BE2C (cell line): ENCODE measurements at regions not wholly inside any gene's neighbourhood (a gene's known extent, or its start where the extent isn't known, plus 50 kb on each side); places are given as distances from the start of the nearest gene placed in this dataset.

Experiments
- DNase-seq: peaks from one replicate; pipeline ENCODE4 v3.0.0-alpha.2; 2020
- H3K27me3 ChIP-seq: fragments of 250-450 bp; sonication (Bioruptor Pico); 2 replicates; pipeline ENCODE4 v1.5.1; 2020; ENCODE audit warnings: mild to moderate bottlenecking
- H3K36me3 ChIP-seq: fragments of 250-450 bp; sonication (Bioruptor Pico); 2 replicates; pipeline ENCODE4 v1.5.1; 2020; ENCODE audit warnings: mild to moderate bottlenecking
- H3K4me1 ChIP-seq: fragments of 250-450 bp; sonication (Bioruptor Pico); 2 replicates; pipeline ENCODE4 v1.5.1; 2020
- H3K4me3 ChIP-seq: 2 replicates; pipeline ENCODE4 v1.5.1; 2011; ENCODE audit warnings: low read depth, low read length
- H3K9me3 ChIP-seq: fragments of 250-450 bp; sonication (Bioruptor Pico); 2 replicates; pipeline ENCODE4 v1.5.1; 2020
- CTCF ChIP-seq: IDR thresholded peaks from 2 replicates; pipeline ENCODE4 v1.5.1; 2012; ENCODE audit warnings: mild to moderate bottlenecking, low read depth, low read length

GRCh38 chr1:81375884-81376548 is 424.7 kb upstream of the ADGRL2 start:
- no peaks in the 10 kb centered on the region for H3K9me3 ChIP-seq
- H3K4me1 ChIP-seq, result no peaks in the 10 kb centered on the region
- H3K36me3 ChIP-seq, result no peaks in the 10 kb centered on the region
- no peak for TF ChIP-seq CTCF
- no peak overlapping the region for H3K4me3 ChIP-seq
- DNase-seq, result no peak
- no peaks in the 10 kb centered on the region for H3K27me3 ChIP-seq

GRCh38 chr1:81374481-81374880 is 426.3 kb upstream of the ADGRL2 start:
- Histone ChIP-seq H3K4me3 (no peak overlapping the region), H3K9me3 (no peaks in the 10 kb centered on the region), H3K27me3 (no peaks in the 10 kb centered on the region), H3K4me1 (no peaks in the 10 kb centered on the region), H3K36me3 (no peaks in the 10 kb centered on the region)
- no peak for TF ChIP-seq CTCF
- DNase-seq, result no peak

- H3K36me3 ChIP-seq, result no peaks in the 10 kb centered on the region
- no peak for TF ChIP-seq CTCF
- no peaks in the 10 kb centered on the region for H3K27me3 ChIP-seq
- no peaks in the 10 kb centered on the region for H3K9me3 ChIP-seq
- no peaks in the 10 kb centered on the region for H3K4me1 ChIP-seq
- no peak for DNase-seq
- H3K4me3 ChIP-seq, result no peak overlapping the region
Observed at GRCh38 chr1:81371864-81372263, 428.9 kb upstream of the ADGRL2 start.

GRCh38 chr1:81369833-81370232 is 430.9 kb upstream of the ADGRL2 start:
- no peak for TF ChIP-seq CTCF
- Histone ChIP-seq H3K4me3 (no peak overlapping the region), H3K27me3 (no peaks in the 10 kb centered on the region), H3K9me3 (no peaks in the 10 kb centered on the region), H3K4me1 (no peaks in the 10 kb centered on the region), H3K36me3 (no peaks in the 10 kb centered on the region)
- DNase-seq, result no peak

- DNase-seq, result no peak
- Histone ChIP-seq H3K9me3 (no peaks in the 10 kb centered on the region), H3K4me3 (no peak overlapping the region), H3K36me3 (no peaks in the 10 kb centered on the region), H3K27me3 (no peaks in the 10 kb centered on the region), H3K4me1 (no peaks in the 10 kb centered on the region)
- TF ChIP-seq CTCF, result no peak
Observed at GRCh38 chr1:81366173-81366572, 434.6 kb upstream of the ADGRL2 start.

- H3K27me3 ChIP-seq, result no peaks in the 10 kb centered on the region
- no peaks in the 10 kb centered on the region for H3K36me3 ChIP-seq
- H3K4me1 ChIP-seq, result no peaks in the 10 kb centered on the region
- H3K4me3 ChIP-seq, result no peak overlapping the region
- no peak for TF ChIP-seq CTCF
- no peaks in the 10 kb centered on the region for H3K9me3 ChIP-seq
- no peak for DNase-seq
Observed at GRCh38 chr1:81364088-81364487, 436.6 kb upstream of the ADGRL2 start.
